ENCODE measurements at regions not wholly inside any gene's neighbourhood (a gene's known extent, or its start where the extent isn't known, plus 50 kb on each side); places are given as distances from the start of the nearest gene placed in this dataset.

DNA sequence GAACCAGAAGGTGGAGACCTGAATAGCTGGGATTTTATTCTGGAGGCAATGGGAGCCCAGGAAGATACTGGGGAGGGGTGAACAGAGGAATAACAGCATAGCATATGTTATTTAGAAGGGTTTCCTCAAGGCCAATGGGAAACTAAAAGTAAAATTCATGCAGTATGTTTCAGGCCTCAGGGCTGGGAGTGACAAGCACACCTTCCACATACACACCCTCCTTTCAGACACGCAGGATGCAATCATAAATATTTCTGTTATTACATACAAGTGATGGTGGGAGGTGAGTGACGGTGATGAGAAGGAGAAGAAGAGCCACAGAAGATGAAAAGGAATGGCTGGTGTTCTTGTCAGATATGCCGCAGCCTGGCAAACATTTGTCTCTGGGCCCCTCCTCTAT is 106.1 kb upstream of the FLRT2 start:
- Histone ChIP-seq H3K36me3 (ENCODE audit: insufficient read depth, low read length) (no peaks in the 10 kb centered on the region), H3K4me1 (ENCODE audit: insufficient read depth, low read length) (no peaks in the 10 kb centered on the region), H3K27ac (ENCODE audit: low read depth in 1 of 2, low read length in 2 of 2) (no peak overlapping the region), H3K4me3 (ENCODE audit: low read length) (no peak overlapping the region), H3K27me3 (ENCODE audit: control insufficient read depth in 1 of 2, insufficient read depth in 2 of 2, low read length in 2 of 2) (no peaks in the 10 kb centered on the region), H3K9me3 (ENCODE audit: control insufficient read depth in 1 of 2, insufficient read depth in 1 of 2, low read length in 2 of 2) (no peaks in the 10 kb centered on the region)
- Mint-ChIP-seq H3K4me3 (no peak overlapping the region), H3K27ac (no peak overlapping the region), H3K27me3 (no peaks in the 10 kb centered on the region), H3K9me3 (peaks cover 10% of the 10 kb centered on the region), H3K4me1 (ENCODE audit: low read depth) (no peaks in the 10 kb centered on the region), H3K36me3 (ENCODE audit: low read depth) (no peaks in the 10 kb centered on the region)
- CTCF ChIA-PET, result no interaction called here
- TF ChIP-seq, protein P1, sequence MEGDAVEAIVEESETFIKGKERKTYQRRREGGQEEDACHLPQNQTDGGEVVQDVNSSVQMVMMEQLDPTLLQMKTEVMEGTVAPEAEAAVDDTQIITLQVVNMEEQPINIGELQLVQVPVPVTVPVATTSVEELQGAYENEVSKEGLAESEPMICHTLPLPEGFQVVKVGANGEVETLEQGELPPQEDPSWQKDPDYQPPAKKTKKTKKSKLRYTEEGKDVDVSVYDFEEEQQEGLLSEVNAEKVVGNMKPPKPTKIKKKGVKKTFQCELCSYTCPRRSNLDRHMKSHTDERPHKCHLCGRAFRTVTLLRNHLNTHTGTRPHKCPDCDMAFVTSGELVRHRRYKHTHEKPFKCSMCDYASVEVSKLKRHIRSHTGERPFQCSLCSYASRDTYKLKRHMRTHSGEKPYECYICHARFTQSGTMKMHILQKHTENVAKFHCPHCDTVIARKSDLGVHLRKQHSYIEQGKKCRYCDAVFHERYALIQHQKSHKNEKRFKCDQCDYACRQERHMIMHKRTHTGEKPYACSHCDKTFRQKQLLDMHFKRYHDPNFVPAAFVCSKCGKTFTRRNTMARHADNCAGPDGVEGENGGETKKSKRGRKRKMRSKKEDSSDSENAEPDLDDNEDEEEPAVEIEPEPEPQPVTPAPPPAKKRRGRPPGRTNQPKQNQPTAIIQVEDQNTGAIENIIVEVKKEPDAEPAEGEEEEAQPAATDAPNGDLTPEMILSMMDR (IDR thresholded peaks at IDR 0.05), result no peak
- intact Hi-C loops (cut with DNase I, micrococcal nuclease), result no loop called here
- ATAC-seq (ENCODE audit: poor library complexity) (no peak), DNase-seq (no peak)
- POLR2A ChIA-PET, result no interaction called here

- intact Hi-C loops (cut with DNase I, micrococcal nuclease), result no loop called here
- H3K4me1 Mint-ChIP-seq (ENCODE audit: low read depth), result no peaks in the 10 kb centered on the region
Measured at GRCh38 chr14:85425507-85425906, 104.4 kb upstream of the FLRT2 start.

GRCh38 chr14:85426068-85426935 is 103.6 kb upstream of the FLRT2 start:
- Mint-ChIP-seq H3K36me3 (ENCODE audit: low read depth) (no peaks in the 10 kb centered on the region), H3K27ac (no peak overlapping the region), H3K27me3 (no peaks in the 10 kb centered on the region), H3K4me3 (no peak overlapping the region), H3K9me3 (peaks cover 7% of the 10 kb centered on the region), H3K4me1 (ENCODE audit: low read depth) (no peaks in the 10 kb centered on the region)
- Histone ChIP-seq H3K4me3 (ENCODE audit: low read length) (no peak overlapping the region), H3K27me3 (ENCODE audit: control insufficient read depth in 1 of 2, insufficient read depth in 2 of 2, low read length in 2 of 2) (no peaks in the 10 kb centered on the region), H3K27ac (ENCODE audit: low read depth in 1 of 2, low read length in 2 of 2) (no peak overlapping the region), H3K4me1 (ENCODE audit: insufficient read depth, low read length) (no peaks in the 10 kb centered on the region), H3K36me3 (ENCODE audit: insufficient read depth, low read length) (no peaks in the 10 kb centered on the region), H3K9me3 (ENCODE audit: control insufficient read depth in 1 of 2, insufficient read depth in 1 of 2, low read length in 2 of 2) (no peaks in the 10 kb centered on the region)
- ATAC-seq (ENCODE audit: poor library complexity) (no peak), DNase-seq (no peak)
- CTCF ChIA-PET, result no interaction called here
- POLR2A ChIA-PET, result no interaction called here
- intact Hi-C loops (cut with DNase I, micrococcal nuclease), result no loop called here
- TF ChIP-seq, protein P1 (IDR thresholded peaks at IDR 0.05), result no peak

More at GRCh38 chr14:85425507-85425906, 104.4 kb upstream of the FLRT2 start:
- POLR2A ChIA-PET, result no interaction called here
- Histone ChIP-seq H3K4me1 (ENCODE audit: insufficient read depth, low read length) (no peaks in the 10 kb centered on the region), H3K36me3 (ENCODE audit: insufficient read depth, low read length) (no peaks in the 10 kb centered on the region), H3K27ac (ENCODE audit: low read depth in 1 of 2, low read length in 2 of 2) (no peak overlapping the region), H3K9me3 (ENCODE audit: control insufficient read depth in 1 of 2, insufficient read depth in 1 of 2, low read length in 2 of 2) (no peaks in the 10 kb centered on the region), H3K4me3 (ENCODE audit: low read length) (no peak overlapping the region), H3K27me3 (ENCODE audit: control insufficient read depth in 1 of 2, insufficient read depth in 2 of 2, low read length in 2 of 2) (no peaks in the 10 kb centered on the region)
- peaks cover 7% of the 10 kb centered on the region for H3K9me3 Mint-ChIP-seq
- no peaks in the 10 kb centered on the region for H3K36me3 Mint-ChIP-seq (ENCODE audit: low read depth)
- no peak overlapping the region for H3K4me3 Mint-ChIP-seq
- ATAC-seq (ENCODE audit: poor library complexity), result no peak
- TF ChIP-seq, protein P1 (IDR thresholded peaks at IDR 0.05), result no peak
- H3K27ac Mint-ChIP-seq, result no peak overlapping the region
- DNase-seq, result no peak
- no peaks in the 10 kb centered on the region for H3K27me3 Mint-ChIP-seq
- CTCF ChIA-PET, result no interaction called here

Measured in CD4-positive, alpha-beta T cell (primary cell).